HCT116 (cell line): ENCODE measurements at regions not wholly inside any gene's neighbourhood (a gene's known extent, or its start where the extent isn't known, plus 50 kb on each side); places are given as distances from the start of the nearest gene placed in this dataset.

Experiments used
- ZNF274 ChIP-seq: fragments of 200-500 bp; sonication (Bioruptor generic); IDR thresholded peaks from 2 replicates; pipeline ENCODE4 v1.6.1; 2014; ENCODE audit warnings: mild to moderate bottlenecking, low read depth, low read length, inconsistent platforms
- TF ChIP-seq, protein P1 (sequence below), 3 experiments: fragments of 200-600 bp in 1 of 3; sonication (generic) in 1 of 3; IDR thresholded peaks in 2 of 3; conservative IDR thresholded peaks in 1 of 3; 2 replicates each; pipeline ENCODE4 v1.5.1; 2012 to 2017; ENCODE audit warnings: low read depth in 2 of 3, low read length in 2 of 3, antibody characterized with exemption in 1 of 3, borderline replicate concordance in 1 of 3, control low read depth in 1 of 3, mild to moderate bottlenecking in 1 of 3, mixed read lengths in 1 of 3, mixed run types in 1 of 3, moderate library complexity in 1 of 3; ENCODE audit not compliant: insufficient read depth in 1 of 3
- TF ChIP-seq, protein P2 (sequence below): IDR thresholded peaks from 2 replicates; pipeline ENCODE4 v1.6.1; 2012; ENCODE audit warnings: low read depth

DNA sequence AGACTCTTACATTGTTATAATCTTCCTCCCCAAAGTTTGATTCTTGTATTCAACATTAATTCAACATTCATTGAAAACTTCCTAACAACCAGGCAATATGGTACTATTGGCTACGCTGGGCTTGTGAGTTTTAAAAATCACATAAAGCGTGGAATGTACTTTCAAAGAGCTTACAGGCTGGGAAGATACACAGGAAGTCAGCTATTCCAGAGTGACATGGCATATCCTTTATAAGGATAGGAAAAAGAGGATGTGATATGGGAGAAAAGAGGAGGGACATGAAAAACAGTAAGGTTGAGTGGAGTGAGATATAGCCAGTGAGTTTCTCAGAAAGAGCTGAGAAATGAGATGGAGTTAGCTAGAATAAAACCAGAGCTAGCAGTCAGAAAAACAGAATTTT is 103.6 kb upstream of the ATF7IP start:
- no peak for TF ChIP-seq ZNF274
- TF ChIP-seq, protein P1, sequence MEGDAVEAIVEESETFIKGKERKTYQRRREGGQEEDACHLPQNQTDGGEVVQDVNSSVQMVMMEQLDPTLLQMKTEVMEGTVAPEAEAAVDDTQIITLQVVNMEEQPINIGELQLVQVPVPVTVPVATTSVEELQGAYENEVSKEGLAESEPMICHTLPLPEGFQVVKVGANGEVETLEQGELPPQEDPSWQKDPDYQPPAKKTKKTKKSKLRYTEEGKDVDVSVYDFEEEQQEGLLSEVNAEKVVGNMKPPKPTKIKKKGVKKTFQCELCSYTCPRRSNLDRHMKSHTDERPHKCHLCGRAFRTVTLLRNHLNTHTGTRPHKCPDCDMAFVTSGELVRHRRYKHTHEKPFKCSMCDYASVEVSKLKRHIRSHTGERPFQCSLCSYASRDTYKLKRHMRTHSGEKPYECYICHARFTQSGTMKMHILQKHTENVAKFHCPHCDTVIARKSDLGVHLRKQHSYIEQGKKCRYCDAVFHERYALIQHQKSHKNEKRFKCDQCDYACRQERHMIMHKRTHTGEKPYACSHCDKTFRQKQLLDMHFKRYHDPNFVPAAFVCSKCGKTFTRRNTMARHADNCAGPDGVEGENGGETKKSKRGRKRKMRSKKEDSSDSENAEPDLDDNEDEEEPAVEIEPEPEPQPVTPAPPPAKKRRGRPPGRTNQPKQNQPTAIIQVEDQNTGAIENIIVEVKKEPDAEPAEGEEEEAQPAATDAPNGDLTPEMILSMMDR (IDR thresholded peaks at IDR 0.05 in 2 of 3, conservative IDR thresholded peaks at IDR 0.05 in 1 of 3; ENCODE audit: borderline replicate concordance in 1 of 3, insufficient read depth in 1 of 3, low read depth in 2 of 3, low read length in 2 of 3): no peak
- TF ChIP-seq, protein P2, sequence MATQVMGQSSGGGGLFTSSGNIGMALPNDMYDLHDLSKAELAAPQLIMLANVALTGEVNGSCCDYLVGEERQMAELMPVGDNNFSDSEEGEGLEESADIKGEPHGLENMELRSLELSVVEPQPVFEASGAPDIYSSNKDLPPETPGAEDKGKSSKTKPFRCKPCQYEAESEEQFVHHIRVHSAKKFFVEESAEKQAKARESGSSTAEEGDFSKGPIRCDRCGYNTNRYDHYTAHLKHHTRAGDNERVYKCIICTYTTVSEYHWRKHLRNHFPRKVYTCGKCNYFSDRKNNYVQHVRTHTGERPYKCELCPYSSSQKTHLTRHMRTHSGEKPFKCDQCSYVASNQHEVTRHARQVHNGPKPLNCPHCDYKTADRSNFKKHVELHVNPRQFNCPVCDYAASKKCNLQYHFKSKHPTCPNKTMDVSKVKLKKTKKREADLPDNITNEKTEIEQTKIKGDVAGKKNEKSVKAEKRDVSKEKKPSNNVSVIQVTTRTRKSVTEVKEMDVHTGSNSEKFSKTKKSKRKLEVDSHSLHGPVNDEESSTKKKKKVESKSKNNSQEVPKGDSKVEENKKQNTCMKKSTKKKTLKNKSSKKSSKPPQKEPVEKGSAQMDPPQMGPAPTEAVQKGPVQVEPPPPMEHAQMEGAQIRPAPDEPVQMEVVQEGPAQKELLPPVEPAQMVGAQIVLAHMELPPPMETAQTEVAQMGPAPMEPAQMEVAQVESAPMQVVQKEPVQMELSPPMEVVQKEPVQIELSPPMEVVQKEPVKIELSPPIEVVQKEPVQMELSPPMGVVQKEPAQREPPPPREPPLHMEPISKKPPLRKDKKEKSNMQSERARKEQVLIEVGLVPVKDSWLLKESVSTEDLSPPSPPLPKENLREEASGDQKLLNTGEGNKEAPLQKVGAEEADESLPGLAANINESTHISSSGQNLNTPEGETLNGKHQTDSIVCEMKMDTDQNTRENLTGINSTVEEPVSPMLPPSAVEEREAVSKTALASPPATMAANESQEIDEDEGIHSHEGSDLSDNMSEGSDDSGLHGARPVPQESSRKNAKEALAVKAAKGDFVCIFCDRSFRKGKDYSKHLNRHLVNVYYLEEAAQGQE: no peak
